Lower leg skin (tissue), 4 donors: ENCODE measurements at regions not wholly inside any gene's neighbourhood (a gene's known extent, or its start where the extent isn't known, plus 50 kb on each side); places are given as distances from the start of the nearest gene placed in this dataset.

Experiments
- DNase-seq, 2 donors: peaks; one replicate each; pipeline ENCODE4 v3.0.0-alpha.2; 2019; ENCODE audit warnings: low spot score in 2 of 2
- H3K4me3 ChIP-seq: fragments of 200-600 bp; sonication (generic); 2 replicates; pipeline ENCODE4 v1.5.1; 2017; ENCODE audit warnings: mild to moderate bottlenecking, low read depth; ENCODE audit not compliant: poor library complexity, severe bottlenecking
- CTCF ChIP-seq, 3 donors: fragments of 450-650 bp; IDR thresholded peaks; one replicate each; pipeline ENCODE4 v1.5.1; 2016; ENCODE audit warnings: antibody characterized with exemption in 3 of 3, mild to moderate bottlenecking in 3 of 3, moderate library complexity in 2 of 3
- POLR2A ChIP-seq, 2 donors: fragments of 450-650 bp; IDR thresholded peaks; one replicate each; pipeline ENCODE4 v1.6.1; 2016 to 2017; ENCODE audit warnings: antibody characterized with exemption in 2 of 2, mild to moderate bottlenecking in 1 of 2, moderate library complexity in 1 of 2
- WGBS, 2 donors: methylation state at CpG; one replicate each; pipeline ENCODE4 v1.1.5; 2018; 5-methylcytosine and 5-hydroxymethylcytosine counted together
- intact Hi-C: fragments of 100-400 bp; cut with DNase I; formaldehyde crosslinking; loops from one replicate; pipeline ENCODE4 v1.15.0; 2023; ENCODE audit warnings: low total_unique reads

- WGBS, 2 donors = 73 to 76% methylated on average over 7 of the region's 7 CpGs
- TF ChIP-seq CTCF (IDR thresholded peaks at IDR 0.05) (no peak), POLR2A (IDR thresholded peaks at IDR 0.05) (no peak)
Measured at GRCh38 chr12:97336900-97337751, 125.5 kb upstream of the RMST start.

GRCh38 chr12:97342130-97342529, 120.5 kb upstream of the RMST start:
- TF ChIP-seq CTCF (IDR thresholded peaks at IDR 0.05) (no peak), POLR2A (IDR thresholded peaks at IDR 0.05) (no peak)
- intact Hi-C loops = no loop called here
- 48 to 65% methylated on average over 1 of the region's 1 CpG for WGBS, 2 donors
- DNase-seq = no peak
- no peak overlapping the region for H3K4me3 ChIP-seq

More at GRCh38 chr12:97336900-97337751, 125.5 kb upstream of the RMST start:
- no peak overlapping the region for H3K4me3 ChIP-seq
- intact Hi-C loops = no loop called here
- no peak for DNase-seq

- no peak for DNase-seq
- intact Hi-C loops = no loop called here
- TF ChIP-seq POLR2A (IDR thresholded peaks at IDR 0.05) = no peak
- no peak for TF ChIP-seq CTCF (IDR thresholded peaks at IDR 0.05)
- 70 to 71% methylated on average over 5 of the region's 5 CpGs for WGBS, 2 donors
- no peak overlapping the region for H3K4me3 ChIP-seq
Measured at GRCh38 chr12:97347956-97348355, 114.6 kb upstream of the RMST start.

- no peak overlapping the region for H3K4me3 ChIP-seq
- DNase-seq = no peak
- intact Hi-C loops = no loop called here
- WGBS, 2 donors = 27 to 41% methylated on average over 3 of the region's 3 CpGs
- TF ChIP-seq CTCF (IDR thresholded peaks at IDR 0.05) (no peak), POLR2A (IDR thresholded peaks at IDR 0.05) (no peak)
Measured at GRCh38 chr12:97358361-97358760, 104.2 kb upstream of the RMST start.

GRCh38 chr12:97359021-97359690, 103.4 kb upstream of the RMST start:
- WGBS, 2 donors = 44 to 50% methylated on average over 5 of the region's 5 CpGs
- no peak overlapping the region for H3K4me3 ChIP-seq
- DNase-seq = no peak
- intact Hi-C loops = no loop called here
- TF ChIP-seq POLR2A (IDR thresholded peaks at IDR 0.05) = no peak
- TF ChIP-seq CTCF (IDR thresholded peaks at IDR 0.05) = no peak
